Hematopoietic multipotent progenitor cell treated with erythropoietin and hydrocortisone succinate and interleukin-3 and kit ligand, for 6 days (in vitro differentiated cells): ENCODE measurements at regions not wholly inside any gene's neighbourhood (a gene's known extent, or its start where the extent isn't known, plus 50 kb on each side); places are given as distances from the start of the nearest gene placed in this dataset.

ENCODE experiments used
- DNase-seq: peaks from one replicate; pipeline ENCODE4 v3.0.0-alpha.2; 2015

- no peak for DNase-seq
Observed at GRCh38 chr2:78034706-78035105, 512.5 kb upstream of the LRRTM4 start.

- DNase-seq: no peak
Observed at GRCh38 chr2:78035804-78036203, 513.6 kb upstream of the LRRTM4 start.

GRCh38 chr2:78051480-78051879 lies 529.3 kb upstream of the LRRTM4 start:
- DNase-seq: no peak

DNA sequence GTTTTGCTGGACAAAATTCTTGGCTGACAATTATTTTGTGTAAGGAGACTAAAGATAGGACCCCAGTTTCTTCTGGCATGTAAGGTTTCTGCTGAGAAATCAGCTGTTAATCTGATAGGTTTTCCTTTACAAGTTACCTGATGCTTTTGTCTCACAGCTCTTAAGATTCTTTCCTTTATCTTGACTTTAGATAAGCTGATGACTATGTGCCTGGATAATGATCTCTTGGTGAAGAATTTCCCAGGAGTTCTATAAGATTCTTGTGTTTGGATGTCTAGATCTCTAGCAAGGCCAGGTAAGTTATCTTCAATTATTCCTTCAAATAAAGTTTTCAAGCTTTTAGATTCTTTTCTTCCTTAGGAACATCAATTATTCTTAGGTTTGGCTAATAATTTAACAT lies 534.8 kb upstream of the LRRTM4 start:
- DNase-seq: no peak

DNA sequence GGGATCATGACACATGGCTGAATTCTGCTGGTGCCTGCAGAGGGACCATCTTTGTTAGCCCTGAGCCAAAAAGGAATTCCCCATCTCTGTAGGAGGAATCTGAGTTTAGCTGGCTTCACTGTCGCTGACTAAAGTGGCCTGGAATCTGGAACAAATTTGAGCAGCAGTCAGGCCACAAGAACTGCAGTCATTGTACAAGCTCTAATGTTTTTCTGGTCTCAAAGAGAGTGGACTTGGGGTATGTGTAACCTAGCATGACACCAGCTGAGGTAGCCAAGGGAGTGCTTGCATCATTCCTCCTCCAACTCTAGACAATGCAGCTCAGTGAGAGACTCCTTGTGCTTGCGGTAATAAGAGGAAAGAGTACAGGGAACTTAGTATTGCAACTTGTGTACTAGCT lies 539.1 kb upstream of the LRRTM4 start:
- DNase-seq: no peak

DNA sequence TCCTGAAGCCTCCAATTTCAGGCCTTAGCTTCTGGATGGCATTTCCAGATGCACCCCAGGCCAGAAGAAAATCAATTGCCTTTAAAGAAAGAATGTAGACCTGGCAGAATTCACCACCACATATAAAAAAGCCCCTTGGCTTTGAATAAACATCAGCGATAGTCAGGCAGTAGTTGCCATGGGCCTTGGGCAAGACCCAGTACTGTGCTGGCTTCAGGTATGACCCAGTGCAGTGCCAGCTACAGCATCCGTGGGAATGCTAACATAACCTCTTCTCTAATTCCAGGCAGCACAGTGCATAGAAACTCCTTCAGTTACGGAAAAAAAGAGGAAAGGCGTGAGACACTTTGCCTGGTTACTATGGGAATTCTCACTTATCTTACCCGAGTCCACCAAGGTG lies 539.6 kb upstream of the LRRTM4 start:
- DNase-seq: no peak

- DNase-seq: no peak
Observed at GRCh38 chr2:78063246-78064020, 541.3 kb upstream of the LRRTM4 start.

DNA sequence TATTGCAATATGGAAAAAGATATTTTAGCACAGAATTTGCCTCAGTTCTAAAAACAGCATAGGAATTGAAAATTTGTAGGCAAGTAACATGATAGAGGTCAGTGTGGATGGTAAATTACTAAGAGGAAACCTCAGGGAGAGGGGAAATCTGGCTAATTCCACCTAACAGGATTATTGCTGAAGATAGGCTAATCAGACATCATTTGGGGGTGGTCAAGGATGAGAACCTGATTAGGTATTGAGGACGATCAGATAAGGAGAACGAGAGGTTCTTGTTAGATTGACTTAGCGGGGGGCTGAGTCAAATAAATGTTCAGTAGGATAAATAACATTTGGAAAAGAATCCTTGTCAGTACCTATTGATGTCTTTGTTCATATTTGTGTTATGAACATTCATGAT lies 543.2 kb upstream of the LRRTM4 start:
- no peak for DNase-seq

DNA sequence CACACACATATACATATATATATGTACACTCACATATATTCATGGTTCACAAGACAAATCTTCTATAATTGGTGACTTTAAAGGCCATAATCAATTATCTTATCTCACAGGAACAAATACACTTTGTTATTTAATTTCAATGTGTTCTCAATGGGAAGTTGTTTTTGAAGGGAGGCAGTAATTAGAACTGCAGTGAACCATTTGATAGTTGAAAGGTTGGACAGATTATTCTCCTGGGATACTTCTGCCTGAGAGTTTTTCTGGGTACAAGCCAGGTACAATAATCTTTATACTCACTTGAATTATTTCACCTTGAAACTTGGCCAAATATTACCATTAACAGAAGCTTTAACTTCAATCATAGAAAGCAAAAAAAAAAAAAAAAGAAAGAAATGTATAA lies 546.6 kb upstream of the LRRTM4 start:
- DNase-seq: no peak

DNA sequence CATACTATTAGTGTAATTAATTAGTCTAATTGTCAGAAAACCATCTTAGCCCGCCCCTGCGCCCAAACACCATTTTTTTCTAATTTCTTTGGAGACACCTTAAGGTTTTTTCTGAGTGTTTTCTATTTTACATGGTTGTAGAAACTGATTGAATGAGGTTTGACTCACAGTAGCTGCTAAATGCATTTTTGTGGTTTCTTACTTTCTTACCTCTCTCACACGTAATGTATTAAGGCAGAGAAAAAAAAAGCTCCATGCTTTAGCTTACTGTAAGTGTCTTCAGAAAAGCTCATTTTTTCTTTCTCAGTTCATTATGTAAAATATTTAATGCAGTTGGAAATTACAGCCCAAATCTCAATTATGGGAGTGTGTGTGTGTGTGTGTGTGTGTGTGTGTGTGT lies 548.5 kb upstream of the LRRTM4 start:
- DNase-seq: no peak

- DNase-seq: no peak
Observed at GRCh38 chr2:78077633-78078032, 555.5 kb upstream of the LRRTM4 start.

DNA sequence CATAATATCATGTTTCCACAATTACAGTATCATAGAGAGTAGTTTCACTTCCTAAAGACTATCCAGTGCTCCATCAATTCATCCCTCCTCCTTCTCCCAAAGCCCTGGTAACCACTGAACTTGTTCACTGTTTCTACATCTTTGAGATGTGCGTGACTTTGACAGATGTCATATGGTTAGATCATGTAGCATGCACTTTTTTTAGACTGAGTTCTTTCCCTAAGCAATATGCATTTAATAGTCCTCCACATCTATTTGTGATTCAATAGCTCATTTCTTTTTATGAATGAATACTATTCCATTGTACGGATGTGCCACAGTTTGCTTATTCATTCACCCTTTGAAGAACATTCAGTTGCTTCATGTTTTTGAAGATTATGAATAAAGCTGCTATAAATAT lies 560.4 kb upstream of the LRRTM4 start:
- no peak for DNase-seq

DNA sequence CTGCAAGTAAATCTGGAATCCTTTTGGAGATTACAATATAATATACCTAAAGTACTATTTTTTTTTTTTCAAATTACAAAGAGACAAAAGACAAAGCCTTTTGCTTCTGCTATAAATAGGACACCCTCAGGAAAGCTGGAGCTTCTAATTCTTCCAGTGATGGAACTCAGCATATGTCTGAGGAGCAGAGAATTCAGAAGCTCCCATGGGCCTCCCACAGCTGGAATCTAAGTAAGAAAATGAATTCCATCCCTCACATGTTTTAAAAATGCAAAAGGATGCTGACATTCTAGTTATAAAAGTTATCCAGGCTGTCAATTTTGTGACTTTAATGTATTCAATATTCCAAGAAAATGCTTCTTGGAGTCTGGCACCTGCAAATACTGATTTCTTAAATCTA lies 571.3 kb upstream of the LRRTM4 start:
- DNase-seq: no peak

DNA sequence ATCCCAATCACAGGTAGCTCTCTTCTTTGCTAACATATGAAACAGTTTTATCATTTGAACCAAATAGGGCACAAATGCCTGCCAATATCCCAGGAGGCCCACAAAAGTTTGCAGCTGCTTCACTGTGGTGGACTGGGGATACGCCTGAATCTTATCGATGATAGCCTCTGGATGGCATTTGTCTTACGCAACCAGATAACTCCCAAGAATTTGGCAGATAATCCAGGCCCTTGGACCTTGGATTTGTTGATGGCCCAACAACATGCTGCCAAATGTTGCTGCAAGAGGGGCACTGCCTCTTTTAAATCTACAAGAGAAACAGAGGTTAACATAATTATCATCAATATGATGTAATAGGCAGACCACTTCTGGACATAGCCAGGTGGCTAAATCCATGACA lies 587.1 kb upstream of the LRRTM4 start:
- DNase-seq: no peak

DNA sequence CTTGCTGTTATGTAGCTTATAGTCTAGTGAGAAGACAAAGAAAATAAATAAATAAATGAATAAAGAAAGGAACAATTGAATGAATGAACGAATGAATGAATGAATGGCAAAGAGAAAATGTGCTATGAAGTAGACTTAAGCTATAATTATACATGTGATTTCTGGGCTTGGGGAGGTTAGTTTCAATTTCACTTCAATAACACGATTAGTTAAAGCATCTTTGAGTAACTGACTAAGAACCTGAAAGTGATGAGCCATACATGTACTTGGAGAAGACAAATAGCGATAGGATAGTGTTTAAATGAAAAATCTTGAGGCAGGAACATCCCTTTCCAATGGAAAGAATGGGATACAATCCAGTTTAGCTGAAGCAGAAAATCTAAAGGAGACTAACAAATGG lies 593.1 kb upstream of the LRRTM4 start:
- no peak for DNase-seq

- no peak for DNase-seq
Observed at GRCh38 chr2:78118037-78118436, 595.9 kb upstream of the LRRTM4 start.

DNA sequence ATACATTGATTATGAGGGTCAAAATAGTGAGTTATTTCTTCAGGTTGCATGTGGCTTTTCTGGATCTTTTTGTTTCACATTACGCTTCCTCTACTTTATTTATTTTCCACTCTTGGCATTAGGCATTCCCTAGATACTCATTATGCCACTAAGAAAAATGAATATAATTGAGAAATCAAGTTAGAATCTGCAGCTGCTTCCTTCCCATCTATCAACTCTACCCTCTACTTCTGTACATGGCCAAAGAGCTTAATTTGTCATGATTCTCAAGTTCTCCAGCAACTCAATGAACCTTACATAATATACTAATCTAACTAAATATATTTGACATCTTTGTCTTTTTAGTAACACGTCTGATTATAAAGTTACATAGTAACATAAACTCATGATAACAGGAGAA lies 598.1 kb upstream of the LRRTM4 start:
- no peak for DNase-seq

GRCh38 chr2:78125042-78125441 lies 602.9 kb upstream of the LRRTM4 start:
- no peak for DNase-seq

DNA sequence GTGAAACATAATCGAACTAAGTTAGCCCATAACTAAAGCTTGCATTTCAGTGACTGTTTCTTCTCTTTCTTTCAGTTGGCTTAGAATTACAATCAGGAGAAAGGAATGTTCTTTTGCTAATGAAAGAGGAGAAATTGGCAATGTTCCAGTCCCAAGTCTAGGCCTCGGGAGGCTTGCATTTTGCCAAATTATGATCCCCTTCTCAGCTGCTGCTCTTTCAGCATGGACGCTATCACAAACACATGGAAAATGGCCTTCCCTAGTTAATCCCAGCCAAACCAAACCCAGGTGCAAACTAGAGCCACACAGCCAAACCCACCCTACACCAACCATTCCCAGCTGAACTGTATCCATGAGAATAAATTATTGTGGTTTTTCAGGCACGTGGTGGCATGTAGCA lies 605.2 kb upstream of the LRRTM4 start:
- DNase-seq: no peak

GRCh38 chr2:78132391-78133370 lies 610.5 kb upstream of the LRRTM4 start:
- DNase-seq: no peak

DNA sequence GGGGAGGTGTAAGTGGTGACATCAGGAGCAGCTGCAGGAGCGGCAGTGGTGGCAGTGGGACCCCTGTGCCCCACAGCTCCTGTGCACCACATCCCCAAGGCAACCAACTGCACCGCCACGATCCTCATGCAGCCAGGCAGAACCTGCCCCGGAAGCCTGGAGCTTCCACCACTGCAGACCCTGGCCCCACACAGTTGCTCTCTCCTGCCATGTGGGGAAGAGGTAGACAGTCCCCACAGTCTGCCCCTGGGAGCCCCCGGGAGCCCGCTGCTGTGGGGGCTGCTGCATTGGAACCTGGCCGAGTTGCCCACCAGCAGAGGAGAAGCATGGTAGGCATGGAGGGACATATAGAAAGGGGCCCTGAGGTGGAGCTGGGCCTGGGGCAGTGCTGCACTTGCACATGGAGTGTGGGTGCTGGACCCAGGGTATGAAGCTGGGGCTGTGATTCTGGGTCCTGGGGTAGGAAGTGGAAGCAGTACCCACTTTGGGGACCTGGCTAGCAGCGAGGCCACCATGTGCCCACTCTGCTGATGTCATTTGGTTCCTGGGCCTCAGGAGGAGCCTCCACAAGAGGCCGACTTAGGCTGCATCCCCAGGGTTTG lies 623.3 kb upstream of the LRRTM4 start:
- DNase-seq: no peak

DNA sequence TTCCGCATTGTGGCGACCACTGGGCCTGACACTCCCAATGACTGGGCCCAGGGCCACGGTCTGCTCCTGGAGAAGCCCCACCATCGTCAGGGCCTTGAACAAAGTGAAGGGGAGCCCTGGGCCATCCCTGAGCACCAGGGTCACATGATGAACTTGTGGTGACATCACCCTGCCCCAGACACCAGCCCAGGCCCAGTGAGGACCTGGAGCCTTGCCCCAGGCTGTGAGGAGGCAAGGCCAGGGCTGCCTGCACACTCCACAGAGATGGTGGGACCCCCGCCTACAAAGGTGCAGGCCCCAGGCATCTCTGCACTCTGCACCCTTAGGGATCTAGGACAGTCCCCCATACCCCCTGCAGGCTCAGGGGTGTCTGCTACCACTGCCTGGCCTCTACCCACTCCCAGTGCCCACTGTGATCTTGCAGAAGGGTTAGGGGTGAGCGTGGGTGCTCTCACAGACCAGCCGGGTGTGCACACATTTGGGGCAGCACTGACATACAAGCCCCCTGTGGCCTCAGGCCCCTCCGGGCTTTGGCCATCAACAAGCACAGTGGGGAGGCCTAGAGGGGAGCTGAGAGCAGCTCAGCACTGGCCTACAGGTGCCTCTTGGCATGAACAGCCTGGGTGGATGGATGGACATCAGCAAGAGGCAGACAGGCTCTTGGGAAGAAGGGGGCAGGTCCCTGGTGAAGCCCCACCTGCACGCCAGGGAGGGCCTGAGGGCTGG lies 624.0 kb upstream of the LRRTM4 start:
- no peak for DNase-seq

DNA sequence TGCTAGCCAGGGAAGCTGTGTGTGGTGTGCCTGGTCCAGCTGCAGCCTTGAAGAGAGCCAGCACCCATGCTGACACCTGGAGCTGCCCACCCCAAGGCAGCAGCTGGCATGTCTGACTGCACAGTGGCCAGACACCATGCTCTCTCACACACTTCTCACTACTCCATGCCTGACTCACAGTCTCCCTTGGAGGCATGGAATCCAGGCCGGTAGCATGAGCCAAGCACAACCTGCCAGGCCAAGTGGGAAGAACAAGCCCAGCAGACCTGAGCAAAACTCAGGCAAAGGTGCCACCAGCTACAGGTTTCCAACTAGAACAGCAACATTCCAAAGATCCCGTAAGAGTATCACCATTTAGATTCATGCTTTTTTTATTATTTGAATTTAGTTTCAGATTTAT lies 625.3 kb upstream of the LRRTM4 start:
- DNase-seq: no peak
